ENCODE measurements at regions not wholly inside any gene's neighbourhood (a gene's known extent, or its start where the extent isn't known, plus 50 kb on each side); places are given as distances from the start of the nearest gene placed in this dataset.

- CTCF ChIA-PET: interaction anchor here (0.7 to 1.4 kb wide), 3 partner anchors 10 to 692 kb away, joined by 3 to 7 read pairs (median 3); no protein-coding TSS in a partner anchor
- no peaks in the 10 kb centered on the region for H3F3A ChIP-seq (replicated peaks; ENCODE audit: insufficient read depth)
- no peak overlapping the region for H3K4me3 ChIP-seq (ENCODE audit: low read depth in 2 of 2, low read length in 1 of 2)
- H3K27ac ChIP-seq (ENCODE audit: low read depth in 2 of 2, low read length in 1 of 2): no peak overlapping the region
- no peak for DNase-seq
- H3K4me1 ChIP-seq (ENCODE audit: control insufficient read depth in 1 of 2, insufficient read depth in 2 of 2, low read depth in 1 of 2, low read length in 1 of 2): no peaks in the 10 kb centered on the region
- no peaks in the 10 kb centered on the region; the same call in 1 of the 2 replicates for H3K9me3 ChIP-seq
- H2AFZ ChIP-seq (ENCODE audit: low read depth): no peak overlapping the region
- H4K20me1 ChIP-seq (ENCODE audit: insufficient read depth): no peaks in the 10 kb centered on the region
- POLR2A ChIA-PET: no interaction called here
- no peak overlapping the region for H3K4me2 ChIP-seq
- no peaks in the 10 kb centered on the region for H3K79me2 ChIP-seq (ENCODE audit: insufficient read depth)
- 43% methylated on average over 5 of the region's 5 CpGs for WGBS (ENCODE audit: low lambda C conversion rate)
- no peaks in the 10 kb centered on the region for H3K36me3 ChIP-seq (replicated peaks in 1 of 2; ENCODE audit: control insufficient read depth in 1 of 2, insufficient read depth in 2 of 2, low read length in 1 of 2)
- H3K9ac ChIP-seq: no peak overlapping the region
- TF ChIP-seq MXI1 (IDR thresholded peaks at IDR 0.05; ENCODE audit: low read depth, low read length) (no peak), SMC3 (IDR thresholded peaks at IDR 0.05; ENCODE audit: low read depth, low read length) (no peak), FOXJ3 (CRISPR knock-in tag; IDR thresholded peaks at IDR 0.05) (no peak), RAD21 (IDR thresholded peaks at IDR 0.05; ENCODE audit: low read length) (no peak), TCF12 (IDR thresholded peaks at IDR 0.05) (no peak), ZBTB33 (IDR thresholded peaks at IDR 0.05; ENCODE audit: borderline replicate concordance, low read depth) (no peak), EP300 (IDR thresholded peaks at IDR 0.05; ENCODE audit: borderline replicate concordance in 1 of 2, low read depth in 1 of 2, low read length in 1 of 2) (no peak), NRF1 (IDR thresholded peaks at IDR 0.05; ENCODE audit: low read depth, low read length) (no peak)
- H3K27me3 ChIP-seq (ENCODE audit: insufficient read depth): no peaks in the 10 kb centered on the region; the same call in 1 of the 2 replicates
- no peaks in the 10 kb centered on the region for H3K9me2 ChIP-seq
Measured at GRCh38 chr22:45112136-45112879, 51.4 kb upstream of the NUP50 start.

Data from SK-N-SH (cell line).